ENCODE measurements at regions not wholly inside any gene's neighbourhood (a gene's known extent, or its start where the extent isn't known, plus 50 kb on each side); places are given as distances from the start of the nearest gene placed in this dataset.

DNA sequence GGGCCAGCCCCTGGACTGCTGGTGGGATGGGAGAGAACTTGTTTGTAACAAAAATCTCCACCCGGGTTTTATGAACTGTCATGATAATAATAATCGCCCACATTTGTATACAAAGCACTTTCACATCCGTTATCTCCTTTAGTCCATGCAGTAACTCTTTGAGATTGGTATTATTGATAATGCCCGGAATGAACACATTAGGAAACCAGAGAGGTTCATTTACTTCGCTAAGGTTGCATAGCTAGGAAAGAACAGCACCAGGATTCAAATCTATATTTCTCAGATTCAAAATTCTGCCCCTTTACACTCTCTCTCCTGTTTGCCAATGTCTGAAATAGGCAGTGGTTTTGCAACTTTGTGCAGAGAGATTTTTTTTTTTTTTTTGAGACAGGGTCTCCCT, 131.4 kb downstream of the FOXD2 start:
- Histone ChIP-seq H3K4me3 (ENCODE audit: low read length) (no peak overlapping the region), H3K9me3 (ENCODE audit: insufficient read depth, low read depth, low read length) (no peaks in the 10 kb centered on the region), H3K27ac (ENCODE audit: low read length) (no peak overlapping the region), H3K36me3 (ENCODE audit: insufficient read depth, low read depth, low read length) (no peaks in the 10 kb centered on the region), H3K27me3 (ENCODE audit: insufficient read depth, low read length) (peaks cover 24% of the 10 kb centered on the region), H3K4me1 (ENCODE audit: insufficient read depth, low read length) (peaks cover 31% of the 10 kb centered on the region; the same call in 1 of the 2 replicates), H3K9ac (ENCODE audit: low read depth, low read length) (no peak overlapping the region)

DNA sequence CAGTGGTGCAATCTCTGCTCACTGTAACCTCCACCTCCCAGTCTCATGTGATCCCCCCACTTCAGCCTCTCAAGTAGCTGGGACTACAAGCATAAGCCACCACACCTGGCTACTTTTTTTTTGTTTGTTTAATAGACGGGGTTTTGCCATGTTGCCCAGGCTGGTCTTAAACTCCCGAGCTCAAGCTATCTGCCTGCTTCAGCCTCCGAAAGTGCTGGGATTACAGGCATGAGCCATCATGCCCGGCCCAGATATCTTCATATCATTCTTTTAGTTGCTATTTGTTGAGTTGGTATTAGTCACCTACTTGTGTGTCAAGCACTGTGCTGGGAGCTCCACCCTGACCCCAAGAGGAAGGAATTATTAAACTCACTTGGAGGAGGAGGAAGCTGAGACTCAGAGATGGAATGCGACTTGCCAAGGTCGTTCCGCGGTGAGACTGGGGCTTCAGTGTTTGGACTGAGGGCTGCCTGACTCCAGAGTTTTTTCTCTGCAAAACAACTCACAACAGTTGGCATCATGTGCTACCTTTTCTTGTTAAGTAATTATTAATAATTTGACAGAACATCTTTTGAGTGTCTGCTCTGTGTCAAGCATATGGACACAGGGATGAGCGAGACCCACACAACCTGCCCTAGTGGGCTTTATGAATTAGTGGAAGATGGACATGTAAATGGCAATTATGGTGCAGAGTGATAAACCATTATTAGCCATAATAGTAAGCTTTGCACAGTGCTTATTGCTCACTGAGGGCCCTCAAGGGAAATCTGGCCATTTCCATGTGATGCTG, 132.0 kb downstream of the FOXD2 start:
- H3K36me3 ChIP-seq (ENCODE audit: insufficient read depth, low read depth, low read length), result no peaks in the 10 kb centered on the region
- H3K4me1 ChIP-seq (ENCODE audit: insufficient read depth, low read length), result peaks cover 28% of the 10 kb centered on the region; the same call in 1 of the 2 replicates
- H3K9me3 ChIP-seq (ENCODE audit: insufficient read depth, low read depth, low read length), result no peaks in the 10 kb centered on the region
- H3K27me3 ChIP-seq (ENCODE audit: insufficient read depth, low read length), result peaks cover 23% of the 10 kb centered on the region
- H3K9ac ChIP-seq (ENCODE audit: low read depth, low read length), result no peak overlapping the region
- no peak overlapping the region for H3K27ac ChIP-seq (ENCODE audit: low read length)
- no peak overlapping the region for H3K4me3 ChIP-seq (ENCODE audit: low read length)

DNA sequence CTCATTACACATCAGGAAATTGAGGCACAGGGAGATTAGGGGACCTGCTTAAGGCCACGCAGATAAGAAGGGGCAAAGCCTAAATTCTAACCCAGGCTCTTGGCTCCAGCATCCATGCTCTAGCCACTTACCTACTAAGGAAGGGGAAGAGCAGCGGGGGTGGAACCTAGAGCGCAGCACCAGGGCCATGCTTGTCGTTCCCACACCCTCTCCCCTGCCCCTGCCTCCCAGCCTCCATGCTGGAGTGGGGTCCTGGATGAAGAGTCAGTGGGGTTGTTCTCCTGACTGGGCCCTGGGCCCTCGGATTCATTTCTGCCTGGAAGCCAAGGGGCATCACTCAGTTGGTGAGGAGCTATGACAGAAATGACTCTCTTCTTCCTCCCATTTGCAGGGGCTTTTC, 133.3 kb downstream of the FOXD2 start:
- peaks cover 26% of the 10 kb centered on the region for H3K4me1 ChIP-seq (ENCODE audit: insufficient read depth, low read length)
- no peaks in the 10 kb centered on the region for H3K9me3 ChIP-seq (ENCODE audit: insufficient read depth, low read depth, low read length)
- H3K36me3 ChIP-seq (ENCODE audit: insufficient read depth, low read depth, low read length), result no peaks in the 10 kb centered on the region
- no peak overlapping the region for H3K4me3 ChIP-seq (ENCODE audit: low read length)
- no peak overlapping the region for H3K9ac ChIP-seq (ENCODE audit: low read depth, low read length)
- no peak overlapping the region for H3K27ac ChIP-seq (ENCODE audit: low read length)
- H3K27me3 ChIP-seq (ENCODE audit: insufficient read depth, low read length), result peaks cover 23% of the 10 kb centered on the region

- Histone ChIP-seq H3K4me1 (ENCODE audit: insufficient read depth, low read length) (peaks cover 33% of the 10 kb centered on the region), H3K27ac (ENCODE audit: low read length) (no peak overlapping the region), H3K4me3 (ENCODE audit: low read length) (no peak overlapping the region), H3K27me3 (ENCODE audit: insufficient read depth, low read length) (peaks cover 23% of the 10 kb centered on the region), H3K9ac (ENCODE audit: low read depth, low read length) (no peak overlapping the region), H3K9me3 (ENCODE audit: insufficient read depth, low read depth, low read length) (no peaks in the 10 kb centered on the region), H3K36me3 (ENCODE audit: insufficient read depth, low read depth, low read length) (no peaks in the 10 kb centered on the region)
Observed at GRCh38 chr1:47571952-47572351, 134.1 kb downstream of the FOXD2 start.

- peaks cover 23% of the 10 kb centered on the region for H3K27me3 ChIP-seq (ENCODE audit: insufficient read depth, low read length)
- no peaks in the 10 kb centered on the region for H3K9me3 ChIP-seq (ENCODE audit: insufficient read depth, low read depth, low read length)
- no peak overlapping the region for H3K9ac ChIP-seq (ENCODE audit: low read depth, low read length)
- H3K4me1 ChIP-seq (ENCODE audit: insufficient read depth, low read length), result peaks cover 33% of the 10 kb centered on the region
- no peak overlapping the region for H3K27ac ChIP-seq (ENCODE audit: low read length)
- no peaks in the 10 kb centered on the region for H3K36me3 ChIP-seq (ENCODE audit: insufficient read depth, low read depth, low read length)
- H3K4me3 ChIP-seq (ENCODE audit: low read length), result no peak overlapping the region
Observed at GRCh38 chr1:47572731-47573430, 135.0 kb downstream of the FOXD2 start.

DNA sequence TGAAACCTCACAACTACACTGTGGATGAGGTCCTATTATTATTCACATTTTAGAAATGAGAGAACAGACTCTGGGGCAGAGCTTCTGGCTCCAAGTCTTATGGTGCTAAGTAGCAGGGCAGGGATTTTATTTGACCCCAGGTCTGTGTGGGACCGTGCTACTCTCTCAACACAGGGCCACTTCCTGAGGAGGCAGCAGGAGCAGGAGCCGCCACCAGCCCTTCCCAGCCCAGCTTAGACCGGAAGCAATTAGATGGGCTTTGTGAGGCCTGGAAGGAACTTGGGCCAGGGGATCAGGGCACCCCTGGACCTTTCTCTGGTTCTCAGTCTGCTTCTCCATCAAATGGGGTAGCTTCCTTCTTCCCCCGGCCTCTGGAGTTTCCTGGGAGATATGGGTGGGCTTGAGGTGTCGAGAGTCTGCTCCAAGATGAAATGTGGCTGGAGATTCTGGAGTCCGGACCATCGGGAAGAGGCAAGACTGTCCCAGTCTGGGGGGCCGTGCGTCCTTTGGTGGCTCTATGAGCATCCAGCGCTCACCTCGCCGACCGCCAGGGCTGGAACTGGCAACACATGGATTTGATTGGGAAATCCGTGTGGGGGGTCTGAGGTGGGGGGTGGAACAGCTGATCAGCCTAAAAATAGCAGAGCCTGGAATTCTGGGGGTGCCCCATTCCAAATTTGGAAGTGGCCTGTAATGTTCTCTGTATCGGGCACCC, 136.8 kb downstream of the FOXD2 start:
- H3K27ac ChIP-seq (ENCODE audit: low read length), result no peak overlapping the region
- no peak overlapping the region for H3K9ac ChIP-seq (ENCODE audit: low read depth, low read length)
- no peaks in the 10 kb centered on the region for H3K36me3 ChIP-seq (ENCODE audit: insufficient read depth, low read depth, low read length)
- peaks cover 34% of the 10 kb centered on the region for H3K4me1 ChIP-seq (ENCODE audit: insufficient read depth, low read length)
- H3K9me3 ChIP-seq (ENCODE audit: insufficient read depth, low read depth, low read length), result no peaks in the 10 kb centered on the region
- no peak overlapping the region for H3K4me3 ChIP-seq (ENCODE audit: low read length)
- H3K27me3 ChIP-seq (ENCODE audit: insufficient read depth, low read length), result peaks cover 23% of the 10 kb centered on the region

- no peaks in the 10 kb centered on the region for H3K36me3 ChIP-seq (ENCODE audit: insufficient read depth, low read depth, low read length)
- H3K9ac ChIP-seq (ENCODE audit: low read depth, low read length), result no peak overlapping the region
- H3K4me1 ChIP-seq (ENCODE audit: insufficient read depth, low read length), result peaks cover 28% of the 10 kb centered on the region
- peaks cover 11% of the 10 kb centered on the region; the same call in 1 of the 2 replicates for H3K27me3 ChIP-seq (ENCODE audit: insufficient read depth, low read length)
- H3K9me3 ChIP-seq (ENCODE audit: insufficient read depth, low read depth, low read length), result no peaks in the 10 kb centered on the region
- H3K27ac ChIP-seq (ENCODE audit: low read length), result no peak overlapping the region
- H3K4me3 ChIP-seq (ENCODE audit: low read length), result no peak overlapping the region
Observed at GRCh38 chr1:47575855-47576757, 138.3 kb downstream of the FOXD2 start.

- Histone ChIP-seq H3K4me1 (ENCODE audit: insufficient read depth, low read length) (peaks cover 28% of the 10 kb centered on the region), H3K27me3 (ENCODE audit: insufficient read depth, low read length) (peaks cover 5% of the 10 kb centered on the region; the same call in 1 of the 2 replicates), H3K9me3 (ENCODE audit: insufficient read depth, low read depth, low read length) (no peaks in the 10 kb centered on the region), H3K4me3 (ENCODE audit: low read length) (no peak overlapping the region), H3K27ac (ENCODE audit: low read length) (no peak overlapping the region), H3K9ac (ENCODE audit: low read depth, low read length) (no peak overlapping the region), H3K36me3 (ENCODE audit: insufficient read depth, low read depth, low read length) (no peaks in the 10 kb centered on the region)
Observed at GRCh38 chr1:47576758-47577115, 138.9 kb downstream of the FOXD2 start.

DNA sequence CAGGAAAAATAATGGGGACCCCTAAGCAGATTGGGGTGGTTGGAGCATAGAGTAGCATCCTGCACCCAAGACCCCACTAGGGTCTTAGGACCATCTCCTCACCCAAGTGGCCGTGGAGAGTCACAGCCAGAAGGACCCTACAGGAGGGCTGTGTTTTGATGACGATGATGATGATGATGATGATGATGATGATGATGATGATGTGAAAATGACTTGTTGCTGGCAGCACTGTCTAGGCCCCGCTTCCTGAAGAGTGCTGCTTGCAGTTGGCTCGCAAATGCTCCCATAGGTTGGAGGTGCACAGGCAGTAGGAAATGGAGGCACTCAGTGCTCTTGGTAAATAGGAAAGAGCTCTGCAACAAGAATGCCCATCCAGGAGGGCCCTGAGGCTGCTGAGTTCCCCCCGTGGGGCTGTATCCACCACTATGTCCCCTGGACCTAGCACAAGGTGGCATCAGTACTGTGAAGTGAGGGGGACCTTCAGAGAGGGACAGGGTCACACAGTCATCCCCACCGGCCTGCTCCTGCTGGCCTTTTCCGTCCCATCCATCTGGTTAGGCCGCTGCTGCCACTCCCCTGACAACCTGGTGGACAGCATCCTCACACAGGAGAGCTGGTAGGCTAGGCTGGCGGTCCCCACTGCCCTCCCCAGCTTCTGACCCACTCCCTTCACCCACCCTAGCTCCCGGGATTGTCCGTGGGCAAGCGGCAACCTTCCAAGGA, 139.6 kb downstream of the FOXD2 start:
- H3K4me1 ChIP-seq (ENCODE audit: insufficient read depth, low read length), result peaks cover 25% of the 10 kb centered on the region
- no peaks in the 10 kb centered on the region for H3K9me3 ChIP-seq (ENCODE audit: insufficient read depth, low read depth, low read length)
- H3K27ac ChIP-seq (ENCODE audit: low read length), result no peak overlapping the region
- H3K36me3 ChIP-seq (ENCODE audit: insufficient read depth, low read depth, low read length), result no peaks in the 10 kb centered on the region
- no peaks in the 10 kb centered on the region for H3K27me3 ChIP-seq (ENCODE audit: insufficient read depth, low read length)
- no peak overlapping the region for H3K4me3 ChIP-seq (ENCODE audit: low read length)
- H3K9ac ChIP-seq (ENCODE audit: low read depth, low read length), result no peak overlapping the region

DNA sequence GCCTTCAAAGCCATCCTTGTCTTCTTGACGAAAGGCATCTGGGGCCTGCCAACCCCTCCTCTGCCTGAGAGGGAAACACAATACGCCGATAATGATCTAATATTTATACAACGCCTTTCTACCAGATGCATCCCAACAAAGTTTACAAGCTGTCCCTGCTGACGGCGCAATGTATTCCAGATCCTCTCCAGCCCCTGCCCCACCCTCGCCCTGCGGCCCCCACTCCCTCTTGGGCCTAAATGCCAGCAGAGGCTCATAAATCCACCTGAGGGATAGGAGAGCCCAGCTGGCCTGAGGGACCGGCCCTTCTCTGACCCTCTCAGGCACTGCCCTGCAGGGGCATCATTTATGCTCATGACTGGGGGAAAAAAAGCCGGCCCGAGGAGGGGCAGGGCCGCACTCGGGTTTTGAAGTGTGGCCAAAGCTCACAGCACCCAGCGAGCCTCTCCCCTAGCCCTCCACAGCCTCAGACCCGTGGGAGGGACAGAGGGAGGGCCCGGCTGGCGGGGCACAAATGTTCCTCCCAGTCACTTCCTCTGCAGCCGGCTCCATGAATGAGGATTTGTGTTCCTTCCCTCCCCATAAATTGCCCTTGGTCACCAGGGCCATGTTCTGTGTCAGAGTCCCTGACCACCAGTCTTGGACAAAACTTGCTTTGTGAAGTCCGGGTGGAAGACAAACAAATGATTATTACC, 140.3 kb downstream of the FOXD2 start:
- Histone ChIP-seq H3K36me3 (ENCODE audit: insufficient read depth, low read depth, low read length) (no peaks in the 10 kb centered on the region), H3K4me3 (ENCODE audit: low read length) (no peak overlapping the region), H3K27me3 (ENCODE audit: insufficient read depth, low read length) (no peaks in the 10 kb centered on the region), H3K27ac (ENCODE audit: low read length) (no peak overlapping the region), H3K9ac (ENCODE audit: low read depth, low read length) (no peak overlapping the region), H3K4me1 (ENCODE audit: insufficient read depth, low read length) (peaks cover 26% of the 10 kb centered on the region), H3K9me3 (ENCODE audit: insufficient read depth, low read depth, low read length) (no peaks in the 10 kb centered on the region)
